Medulla oblongata (tissue), 1 donor: ENCODE measurements at regions not wholly inside any gene's neighbourhood (a gene's known extent, or its start where the extent isn't known, plus 50 kb on each side); places are given as distances from the start of the nearest gene placed in this dataset.

ENCODE experiments used
- DNase-seq: peaks from one replicate; pipeline ENCODE4 v3.0.0-alpha.2; 2015; ENCODE audit errors: extremely low spot score

GRCh38 chr3:104549099-104549714 is 817.5 kb upstream of the ALCAM start:
- DNase-seq = no peak

GRCh38 chr3:104553121-104553520 is 813.6 kb upstream of the ALCAM start:
- no peak for DNase-seq

GRCh38 chr3:104554425-104554824 is 812.3 kb upstream of the ALCAM start:
- DNase-seq = no peak

GRCh38 chr3:104555728-104556127 is 811.0 kb upstream of the ALCAM start:
- DNase-seq = no peak

- DNase-seq = peak; percentile 6
These were observed 810.2 kb upstream of the ALCAM start for GRCh38 chr3:104556372-104557078.

GRCh38 chr3:104561324-104561723 is 805.4 kb upstream of the ALCAM start:
- no peak for DNase-seq

GRCh38 chr3:104564045-104564643 is 802.6 kb upstream of the ALCAM start:
- peak; percentile 72 for DNase-seq

GRCh38 chr3:104566054-104566453 is 800.7 kb upstream of the ALCAM start:
- no peak for DNase-seq

- no peak for DNase-seq
These were observed 791.1 kb upstream of the ALCAM start for GRCh38 chr3:104575634-104576033.

GRCh38 chr3:104578558-104578957 is 788.2 kb upstream of the ALCAM start:
- no peak for DNase-seq

GRCh38 chr3:104582092-104582491 is 784.6 kb upstream of the ALCAM start:
- DNase-seq = no peak

GRCh38 chr3:104584682-104585081 is 782.0 kb upstream of the ALCAM start:
- DNase-seq = no peak

- no peak for DNase-seq
These were observed 780.4 kb upstream of the ALCAM start for GRCh38 chr3:104586344-104586743.

GRCh38 chr3:104588442-104588841 is 778.3 kb upstream of the ALCAM start:
- no peak for DNase-seq

- no peak for DNase-seq
These were observed 774.9 kb upstream of the ALCAM start for GRCh38 chr3:104591776-104592175.

GRCh38 chr3:104594491-104594890 is 772.2 kb upstream of the ALCAM start:
- DNase-seq = no peak

- DNase-seq = no peak
These were observed 770.7 kb upstream of the ALCAM start for GRCh38 chr3:104596054-104596453.

GRCh38 chr3:104596551-104596950 is 770.2 kb upstream of the ALCAM start:
- peak; percentile 53 for DNase-seq

GRCh38 chr3:104598848-104599511 is 767.7 kb upstream of the ALCAM start:
- no peak for DNase-seq

GRCh38 chr3:104604326-104605010 is 762.2 kb upstream of the ALCAM start:
- DNase-seq = peak; percentile 39

- DNase-seq = no peak
These were observed 759.9 kb upstream of the ALCAM start for GRCh38 chr3:104606812-104607211.
